ENCODE measurements at regions not wholly inside any gene's neighbourhood (a gene's known extent, or its start where the extent isn't known, plus 50 kb on each side); places are given as distances from the start of the nearest gene placed in this dataset.

GRCh38 chr9:134530724-134531123, 110.9 kb upstream of the COL5A1 start:
- TF ChIP-seq FOXP2 (optimal IDR thresholded peaks at IDR 0.05; ENCODE audit: borderline replicate concordance, extremely low read depth, extremely low read length, insufficient read depth) (no peak), TAF1 (IDR thresholded peaks at IDR 0.05; ENCODE audit: borderline replicate concordance, insufficient read depth, low read length) (no peak), SIN3A (IDR thresholded peaks at IDR 0.05; ENCODE audit: borderline replicate concordance, insufficient read depth, low read length) (no peak), POLR2AphosphoS5 (IDR thresholded peaks at IDR 0.05; ENCODE audit: low read depth, low read length) (no peak)
- TF ChIP-seq, protein P1, sequence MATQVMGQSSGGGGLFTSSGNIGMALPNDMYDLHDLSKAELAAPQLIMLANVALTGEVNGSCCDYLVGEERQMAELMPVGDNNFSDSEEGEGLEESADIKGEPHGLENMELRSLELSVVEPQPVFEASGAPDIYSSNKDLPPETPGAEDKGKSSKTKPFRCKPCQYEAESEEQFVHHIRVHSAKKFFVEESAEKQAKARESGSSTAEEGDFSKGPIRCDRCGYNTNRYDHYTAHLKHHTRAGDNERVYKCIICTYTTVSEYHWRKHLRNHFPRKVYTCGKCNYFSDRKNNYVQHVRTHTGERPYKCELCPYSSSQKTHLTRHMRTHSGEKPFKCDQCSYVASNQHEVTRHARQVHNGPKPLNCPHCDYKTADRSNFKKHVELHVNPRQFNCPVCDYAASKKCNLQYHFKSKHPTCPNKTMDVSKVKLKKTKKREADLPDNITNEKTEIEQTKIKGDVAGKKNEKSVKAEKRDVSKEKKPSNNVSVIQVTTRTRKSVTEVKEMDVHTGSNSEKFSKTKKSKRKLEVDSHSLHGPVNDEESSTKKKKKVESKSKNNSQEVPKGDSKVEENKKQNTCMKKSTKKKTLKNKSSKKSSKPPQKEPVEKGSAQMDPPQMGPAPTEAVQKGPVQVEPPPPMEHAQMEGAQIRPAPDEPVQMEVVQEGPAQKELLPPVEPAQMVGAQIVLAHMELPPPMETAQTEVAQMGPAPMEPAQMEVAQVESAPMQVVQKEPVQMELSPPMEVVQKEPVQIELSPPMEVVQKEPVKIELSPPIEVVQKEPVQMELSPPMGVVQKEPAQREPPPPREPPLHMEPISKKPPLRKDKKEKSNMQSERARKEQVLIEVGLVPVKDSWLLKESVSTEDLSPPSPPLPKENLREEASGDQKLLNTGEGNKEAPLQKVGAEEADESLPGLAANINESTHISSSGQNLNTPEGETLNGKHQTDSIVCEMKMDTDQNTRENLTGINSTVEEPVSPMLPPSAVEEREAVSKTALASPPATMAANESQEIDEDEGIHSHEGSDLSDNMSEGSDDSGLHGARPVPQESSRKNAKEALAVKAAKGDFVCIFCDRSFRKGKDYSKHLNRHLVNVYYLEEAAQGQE (IDR thresholded peaks at IDR 0.05; ENCODE audit: insufficient read depth in 1 of 2, low read depth in 2 of 2, low read length in 2 of 2) = no peak

DNA sequence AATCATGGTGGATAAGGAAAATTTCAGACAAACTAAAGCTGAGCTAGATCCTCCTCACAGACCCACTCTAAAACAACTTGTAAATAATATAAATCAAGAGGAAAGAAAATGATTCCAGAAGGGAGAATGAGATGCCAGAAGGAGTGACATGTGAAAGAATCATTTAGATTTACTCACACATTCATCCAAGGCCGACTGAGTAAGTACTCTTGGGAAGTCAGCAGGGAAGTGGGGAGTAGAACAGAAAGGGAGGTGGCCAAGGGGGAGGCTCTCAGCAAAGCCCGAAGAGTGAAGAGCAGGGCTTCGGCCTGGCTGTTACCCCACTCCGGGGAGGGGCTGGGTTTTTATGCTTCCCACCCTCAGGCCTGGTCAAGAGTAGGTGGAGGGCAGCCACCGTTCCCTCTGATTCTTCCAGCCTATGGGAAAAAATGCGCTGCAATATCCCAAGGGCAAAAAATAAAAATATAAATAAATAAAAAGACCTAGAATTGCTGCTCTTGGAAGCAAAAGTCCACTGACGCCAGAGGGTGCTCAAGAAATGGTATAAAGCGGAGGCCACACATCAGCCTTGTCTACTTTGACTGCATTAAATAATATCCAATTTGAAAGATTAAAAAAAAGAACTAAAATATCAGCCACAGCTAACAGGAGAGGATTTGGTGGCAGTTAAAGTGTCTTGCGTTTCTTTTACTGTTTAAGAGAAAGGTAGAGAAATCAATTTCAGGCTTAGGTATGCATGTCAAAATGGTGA, 110.2 kb upstream of the COL5A1 start:
- TF ChIP-seq, protein P1 (IDR thresholded peaks at IDR 0.05; ENCODE audit: insufficient read depth in 1 of 2, low read depth in 2 of 2, low read length in 2 of 2) = no peak
- no peak for TF ChIP-seq FOXP2 (optimal IDR thresholded peaks at IDR 0.05; ENCODE audit: borderline replicate concordance, extremely low read depth, extremely low read length, insufficient read depth)
- TF ChIP-seq POLR2AphosphoS5 (IDR thresholded peaks at IDR 0.05; ENCODE audit: low read depth, low read length) = no peak

GRCh38 chr9:134532084-134532483, 109.5 kb upstream of the COL5A1 start:
- no peak for TF ChIP-seq POLR2AphosphoS5 (IDR thresholded peaks at IDR 0.05; ENCODE audit: low read depth, low read length)
- no peak for TF ChIP-seq SIN3A (IDR thresholded peaks at IDR 0.05; ENCODE audit: borderline replicate concordance, insufficient read depth, low read length)
- no peak for TF ChIP-seq TAF1 (IDR thresholded peaks at IDR 0.05; ENCODE audit: borderline replicate concordance, insufficient read depth, low read length)
- TF ChIP-seq, protein P1 (IDR thresholded peaks at IDR 0.05; ENCODE audit: insufficient read depth in 1 of 2, low read depth in 2 of 2, low read length in 2 of 2) = no peak
- TF ChIP-seq FOXP2 (optimal IDR thresholded peaks at IDR 0.05; ENCODE audit: borderline replicate concordance, extremely low read depth, extremely low read length, insufficient read depth) = no peak

GRCh38 chr9:134533850-134534588, 107.6 kb upstream of the COL5A1 start:
- TF ChIP-seq SIN3A (IDR thresholded peaks at IDR 0.05; ENCODE audit: borderline replicate concordance, insufficient read depth, low read length) (no peak), TAF1 (IDR thresholded peaks at IDR 0.05; ENCODE audit: borderline replicate concordance, insufficient read depth, low read length) (no peak), FOXP2 (optimal IDR thresholded peaks at IDR 0.05; ENCODE audit: borderline replicate concordance, extremely low read depth, extremely low read length, insufficient read depth) (no peak), POLR2AphosphoS5 (IDR thresholded peaks at IDR 0.05; ENCODE audit: low read depth, low read length) (no peak)
- TF ChIP-seq, protein P1 (IDR thresholded peaks at IDR 0.05; ENCODE audit: insufficient read depth in 1 of 2, low read depth in 2 of 2, low read length in 2 of 2) = no peak

Measured in PFSK-1 (cell line).